ENCODE measurements at regions not wholly inside any gene's neighbourhood (a gene's known extent, or its start where the extent isn't known, plus 50 kb on each side); places are given as distances from the start of the nearest gene placed in this dataset.

DNA sequence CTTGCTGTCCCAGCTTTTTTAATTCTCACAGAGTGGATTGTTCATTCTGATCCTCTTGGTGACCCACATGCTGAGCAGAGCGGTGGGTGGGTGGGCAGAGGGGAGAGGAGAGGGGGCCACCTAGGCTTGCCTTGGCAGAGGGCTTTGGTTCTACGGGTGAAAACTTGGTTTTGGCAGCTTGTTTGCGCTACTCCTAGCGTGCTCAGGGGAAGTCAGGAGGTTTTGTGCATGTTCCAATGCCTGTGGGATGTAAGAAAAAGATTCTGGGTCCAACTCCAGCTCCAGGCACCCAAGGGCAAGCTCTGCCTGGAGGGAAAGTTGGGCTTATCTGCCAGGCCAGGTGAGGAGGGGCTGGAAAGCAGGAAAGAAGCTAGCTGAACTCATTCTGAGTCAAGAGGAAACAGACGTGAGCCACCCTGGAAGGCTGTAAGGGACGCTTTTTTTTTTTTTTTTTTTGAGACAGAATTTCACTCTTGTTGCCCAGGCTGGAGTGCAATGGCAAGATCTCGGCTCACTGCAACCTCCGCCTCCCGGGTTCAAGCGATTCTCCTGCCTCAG, 169.1 kb downstream of the WSCD1 start:
- ChIA-PET CTCF (interaction anchor here (0.6 to 1.2 kb wide), 4 partner anchors 8 to 197 kb away, joined by 3 to 4 read pairs (median 3); no protein-coding TSS in a partner anchor), POLR2A (interaction anchor here (0.7 kb wide), 1 partner anchor 122 kb away, joined by 3 read pairs; no protein-coding TSS in a partner anchor)
- Mint-ChIP-seq H3K27me3 (ENCODE audit: low read depth) (no peaks in the 10 kb centered on the region), H3K27ac (peak overlapping the region; percentile 94; the same call in 1 of the 2 replicates), H3K4me3 (no peak overlapping the region; the same call in 1 of the 2 replicates), H3K36me3 (no peaks in the 10 kb centered on the region), H3K9me3 (no peaks in the 10 kb centered on the region), H3K4me1 (peaks cover 60% of the 10 kb centered on the region)
- ATAC-seq (no peak), DNase-seq (ENCODE audit: low spot score) (no peak)
- TF ChIP-seq ZNF232 (CRISPR knock-in tag; IDR thresholded peaks at IDR 0.05) (no peak), ZNF671 (CRISPR knock-in tag; IDR thresholded peaks at IDR 0.05) (no peak), NFE2L1 (CRISPR knock-in tag; IDR thresholded peaks at IDR 0.05) (no peak), NR3C1 (CRISPR knock-in tag; conservative IDR thresholded peaks at IDR 0.05; ENCODE audit: low read depth) (no peak), ESRRA (CRISPR knock-in tag; IDR thresholded peaks at IDR 0.05; ENCODE audit: borderline replicate concordance) (no peak), ZNF317 (CRISPR knock-in tag; IDR thresholded peaks at IDR 0.05; ENCODE audit: borderline replicate concordance, low read depth) (no peak), NFYB (CRISPR knock-in tag; conservative IDR thresholded peaks at IDR 0.05; ENCODE audit: low read depth) (no peak), TP53 (CRISPR knock-in tag; IDR thresholded peaks at IDR 0.05) (no peak), FOXP1 (CRISPR knock-in tag; IDR thresholded peaks at IDR 0.05; ENCODE audit: borderline replicate concordance) (no peak), ZNF396 (CRISPR knock-in tag; IDR thresholded peaks at IDR 0.05; ENCODE audit: borderline replicate concordance) (no peak), GABPB1 (CRISPR knock-in tag; IDR thresholded peaks at IDR 0.05) (no peak)
- TF ChIP-seq, protein P1, sequence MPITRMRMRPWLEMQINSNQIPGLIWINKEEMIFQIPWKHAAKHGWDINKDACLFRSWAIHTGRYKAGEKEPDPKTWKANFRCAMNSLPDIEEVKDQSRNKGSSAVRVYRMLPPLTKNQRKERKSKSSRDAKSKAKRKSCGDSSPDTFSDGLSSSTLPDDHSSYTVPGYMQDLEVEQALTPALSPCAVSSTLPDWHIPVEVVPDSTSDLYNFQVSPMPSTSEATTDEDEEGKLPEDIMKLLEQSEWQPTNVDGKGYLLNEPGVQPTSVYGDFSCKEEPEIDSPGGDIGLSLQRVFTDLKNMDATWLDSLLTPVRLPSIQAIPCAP (CRISPR knock-in tag; IDR thresholded peaks at IDR 0.05): no peak
- TF ChIP-seq, protein P2, sequence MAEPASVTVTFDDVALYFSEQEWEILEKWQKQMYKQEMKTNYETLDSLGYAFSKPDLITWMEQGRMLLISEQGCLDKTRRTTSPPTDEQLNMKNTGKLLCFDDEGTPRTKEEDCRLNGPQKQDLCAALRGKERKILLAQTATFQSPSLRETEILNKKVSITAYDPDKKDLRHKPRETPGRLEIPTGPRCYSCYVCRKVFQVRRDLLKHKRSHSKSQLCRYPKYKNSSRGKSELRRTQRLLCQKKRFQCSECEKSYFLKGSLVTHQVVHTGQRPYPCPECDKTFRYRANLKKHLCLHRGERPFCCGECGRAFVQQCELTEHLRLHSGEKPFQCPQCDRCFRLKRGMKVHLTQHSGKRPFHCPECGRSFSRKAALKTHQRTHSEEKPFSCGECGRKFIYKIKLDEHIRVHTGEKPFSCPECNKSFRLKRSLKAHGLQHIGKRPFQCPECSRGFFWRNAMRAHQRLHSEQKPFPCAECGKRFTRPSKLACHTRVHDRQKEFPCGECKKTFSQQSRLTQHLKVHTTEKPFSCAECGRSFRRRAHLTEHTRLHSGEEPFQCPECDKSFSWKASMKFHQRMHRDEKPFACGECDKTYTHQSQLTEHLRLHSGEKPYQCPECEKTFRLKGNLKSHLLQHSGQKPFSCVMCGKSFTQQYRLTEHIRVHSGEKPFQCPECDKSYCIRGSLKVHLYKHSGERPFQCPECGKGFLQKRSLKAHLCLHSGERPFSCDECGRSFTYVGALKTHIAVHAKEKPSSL (CRISPR knock-in tag; conservative IDR thresholded peaks at IDR 0.05): no peak

DNA sequence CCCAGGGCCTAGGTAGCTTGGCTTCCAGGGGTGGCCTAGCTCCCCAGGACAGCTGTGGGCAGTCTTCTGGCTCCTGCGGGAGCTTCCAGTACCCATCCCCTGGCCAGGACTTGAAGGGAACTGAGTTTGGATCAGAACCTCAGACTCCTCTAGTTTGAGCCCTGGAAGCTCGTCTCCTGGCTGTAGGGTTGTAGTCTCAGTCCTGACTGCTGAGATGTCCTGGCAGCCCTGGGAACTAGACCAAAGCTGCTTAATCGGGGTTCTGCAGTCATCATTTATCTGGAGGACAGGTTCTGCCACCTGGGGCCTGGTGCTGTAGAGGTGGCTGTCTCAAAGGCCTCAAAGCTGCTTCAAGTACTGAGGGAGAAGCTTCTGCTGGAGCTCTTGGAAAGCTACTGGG, 163.7 kb downstream of the WSCD1 start:
- H3K27ac Mint-ChIP-seq: no peak overlapping the region
- POLR2A ChIA-PET: interaction anchor here (0.6 kb wide), 1 partner anchor 29 kb away, joined by 6 read pairs; no protein-coding TSS in a partner anchor
- CTCF ChIA-PET: no interaction called here

DNA sequence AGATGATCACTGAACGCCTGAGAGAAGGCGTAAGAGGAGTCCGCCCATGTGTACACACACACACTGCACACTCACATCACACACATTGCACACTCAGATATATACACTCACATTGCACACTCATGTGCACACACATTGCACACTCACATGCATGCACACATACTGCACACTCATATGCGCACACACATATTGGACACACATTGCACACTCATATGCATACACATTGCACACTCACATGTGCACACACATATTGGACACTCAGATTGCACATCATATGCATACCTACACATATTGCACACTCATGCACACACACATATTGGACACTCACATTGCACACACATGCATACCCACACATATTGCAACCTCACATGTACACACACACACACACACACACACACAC, 163.2 kb downstream of the WSCD1 start:
- Mint-ChIP-seq H3K27ac (no peak overlapping the region), H3K9me3 (no peaks in the 10 kb centered on the region), H3K36me3 (no peaks in the 10 kb centered on the region), H3K27me3 (ENCODE audit: low read depth) (no peaks in the 10 kb centered on the region), H3K4me3 (no peak overlapping the region), H3K4me1 (peaks cover 23% of the 10 kb centered on the region)
- CTCF ChIA-PET: interaction anchor here (0.5 kb wide), 1 partner anchor 47 kb away, joined by 5 read pairs; no protein-coding TSS in a partner anchor
- ATAC-seq (no peak), DNase-seq (ENCODE audit: low spot score) (no peak)
- POLR2A ChIA-PET: no interaction called here
- TF ChIP-seq MYBL2 (CRISPR knock-in tag; IDR thresholded peaks at IDR 0.05): no peak
- no peak for TF ChIP-seq ZNF232 (CRISPR knock-in tag; IDR thresholded peaks at IDR 0.05)
- TF ChIP-seq, protein P3, sequence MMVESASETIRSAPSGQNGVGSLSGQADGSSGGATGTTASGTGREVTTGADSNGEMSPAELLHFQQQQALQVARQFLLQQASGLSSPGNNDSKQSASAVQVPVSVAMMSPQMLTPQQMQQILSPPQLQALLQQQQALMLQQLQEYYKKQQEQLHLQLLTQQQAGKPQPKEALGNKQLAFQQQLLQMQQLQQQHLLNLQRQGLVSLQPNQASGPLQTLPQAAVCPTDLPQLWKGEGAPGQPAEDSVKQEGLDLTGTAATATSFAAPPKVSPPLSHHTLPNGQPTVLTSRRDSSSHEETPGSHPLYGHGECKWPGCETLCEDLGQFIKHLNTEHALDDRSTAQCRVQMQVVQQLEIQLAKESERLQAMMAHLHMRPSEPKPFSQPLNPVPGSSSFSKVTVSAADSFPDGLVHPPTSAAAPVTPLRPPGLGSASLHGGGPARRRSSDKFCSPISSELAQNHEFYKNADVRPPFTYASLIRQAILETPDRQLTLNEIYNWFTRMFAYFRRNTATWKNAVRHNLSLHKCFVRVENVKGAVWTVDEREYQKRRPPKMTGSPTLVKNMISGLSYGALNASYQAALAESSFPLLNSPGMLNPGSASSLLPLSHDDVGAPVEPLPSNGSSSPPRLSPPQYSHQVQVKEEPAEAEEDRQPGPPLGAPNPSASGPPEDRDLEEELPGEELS (CRISPR knock-in tag; IDR thresholded peaks at IDR 0.05): no peak
- TF ChIP-seq ZNF219 (CRISPR knock-in tag; IDR thresholded peaks at IDR 0.05; ENCODE audit: borderline replicate concordance): no peak
- TF ChIP-seq, protein P4, sequence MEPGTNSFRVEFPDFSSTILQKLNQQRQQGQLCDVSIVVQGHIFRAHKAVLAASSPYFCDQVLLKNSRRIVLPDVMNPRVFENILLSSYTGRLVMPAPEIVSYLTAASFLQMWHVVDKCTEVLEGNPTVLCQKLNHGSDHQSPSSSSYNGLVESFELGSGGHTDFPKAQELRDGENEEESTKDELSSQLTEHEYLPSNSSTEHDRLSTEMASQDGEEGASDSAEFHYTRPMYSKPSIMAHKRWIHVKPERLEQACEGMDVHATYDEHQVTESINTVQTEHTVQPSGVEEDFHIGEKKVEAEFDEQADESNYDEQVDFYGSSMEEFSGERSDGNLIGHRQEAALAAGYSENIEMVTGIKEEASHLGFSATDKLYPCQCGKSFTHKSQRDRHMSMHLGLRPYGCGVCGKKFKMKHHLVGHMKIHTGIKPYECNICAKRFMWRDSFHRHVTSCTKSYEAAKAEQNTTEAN (CRISPR knock-in tag; IDR thresholded peaks at IDR 0.05): peak; percentile 90; the same call in 1 of the 2 replicates
- TF ChIP-seq GRHL2 (CRISPR knock-in tag; IDR thresholded peaks at IDR 0.05; ENCODE audit: insufficient replicate concordance, severe bottlenecking): no peak
- TF ChIP-seq, protein P5, sequence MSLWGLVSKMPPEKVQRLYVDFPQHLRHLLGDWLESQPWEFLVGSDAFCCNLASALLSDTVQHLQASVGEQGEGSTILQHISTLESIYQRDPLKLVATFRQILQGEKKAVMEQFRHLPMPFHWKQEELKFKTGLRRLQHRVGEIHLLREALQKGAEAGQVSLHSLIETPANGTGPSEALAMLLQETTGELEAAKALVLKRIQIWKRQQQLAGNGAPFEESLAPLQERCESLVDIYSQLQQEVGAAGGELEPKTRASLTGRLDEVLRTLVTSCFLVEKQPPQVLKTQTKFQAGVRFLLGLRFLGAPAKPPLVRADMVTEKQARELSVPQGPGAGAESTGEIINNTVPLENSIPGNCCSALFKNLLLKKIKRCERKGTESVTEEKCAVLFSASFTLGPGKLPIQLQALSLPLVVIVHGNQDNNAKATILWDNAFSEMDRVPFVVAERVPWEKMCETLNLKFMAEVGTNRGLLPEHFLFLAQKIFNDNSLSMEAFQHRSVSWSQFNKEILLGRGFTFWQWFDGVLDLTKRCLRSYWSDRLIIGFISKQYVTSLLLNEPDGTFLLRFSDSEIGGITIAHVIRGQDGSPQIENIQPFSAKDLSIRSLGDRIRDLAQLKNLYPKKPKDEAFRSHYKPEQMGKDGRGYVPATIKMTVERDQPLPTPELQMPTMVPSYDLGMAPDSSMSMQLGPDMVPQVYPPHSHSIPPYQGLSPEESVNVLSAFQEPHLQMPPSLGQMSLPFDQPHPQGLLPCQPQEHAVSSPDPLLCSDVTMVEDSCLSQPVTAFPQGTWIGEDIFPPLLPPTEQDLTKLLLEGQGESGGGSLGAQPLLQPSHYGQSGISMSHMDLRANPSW (CRISPR knock-in tag; conservative IDR thresholded peaks at IDR 0.05; ENCODE audit: low read depth): no peak

More for the DNA sequence above, 163.7 kb downstream of the WSCD1 start:
- Mint-ChIP-seq H3K4me1 (peaks cover 29% of the 10 kb centered on the region), H3K36me3 (no peaks in the 10 kb centered on the region), H3K9me3 (no peaks in the 10 kb centered on the region), H3K27me3 (ENCODE audit: low read depth) (no peaks in the 10 kb centered on the region), H3K4me3 (no peak overlapping the region)
- ATAC-seq: no peak
- no peak for TF ChIP-seq ELF4 (CRISPR knock-in tag; IDR thresholded peaks at IDR 0.05; ENCODE audit: low read depth)
- no peak for TF ChIP-seq TEAD1 (CRISPR knock-in tag; IDR thresholded peaks at IDR 0.05)
- no peak for DNase-seq (ENCODE audit: low spot score)
